Daoy (cell line): ENCODE measurements at regions not wholly inside any gene's neighbourhood (a gene's known extent, or its start where the extent isn't known, plus 50 kb on each side); places are given as distances from the start of the nearest gene placed in this dataset.
"Not testable (repeated sequence)": the region's sequence is repeated elsewhere in the genome, so short reads cannot be mapped to it uniquely, and the experiment has no call there.

Experiments used
- DNase-seq: peaks from one replicate; pipeline ENCODE4 v3.0.0-alpha.2; 2015; ENCODE audit warnings: low read depth

DNA sequence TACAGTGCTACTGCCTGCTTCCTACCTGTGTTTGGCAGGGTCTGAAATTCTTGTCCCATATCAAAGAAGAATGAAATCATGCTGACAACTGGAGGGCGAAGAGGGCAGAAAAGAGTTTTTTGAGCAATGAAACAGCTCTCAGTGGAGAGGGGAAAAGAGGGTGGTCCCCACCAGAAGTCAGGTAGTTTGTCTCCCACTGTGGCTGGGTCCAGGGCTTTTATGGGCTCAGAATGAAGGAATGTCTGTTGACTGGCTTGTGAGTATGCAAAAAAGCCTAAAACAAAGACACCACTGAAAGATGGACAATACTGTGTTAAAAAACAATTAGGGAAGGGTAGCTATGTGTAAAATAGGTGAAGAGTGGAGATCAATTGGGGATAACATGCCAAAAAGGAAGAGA, 115.0 kb downstream of the ADAM29 start:
- DNase-seq, result no peak

DNA sequence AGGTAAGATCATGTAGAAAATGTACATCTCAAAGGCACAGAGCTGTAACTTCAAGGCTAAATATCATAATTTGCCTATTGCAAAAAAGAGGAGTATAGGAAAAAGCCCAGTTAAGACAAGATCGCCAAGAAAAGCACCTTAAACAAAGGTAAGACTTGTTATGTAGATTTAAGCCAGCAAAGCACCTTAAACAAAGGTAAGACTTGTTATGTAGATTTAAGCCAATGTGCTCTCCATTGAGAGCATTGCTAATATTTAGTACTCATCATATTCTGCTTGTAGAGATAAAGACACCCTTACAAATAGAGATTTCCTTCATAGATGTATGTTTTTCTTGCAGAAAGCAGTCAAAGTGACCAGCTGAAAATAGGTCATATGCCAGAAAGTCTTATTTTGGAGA, 115.8 kb downstream of the ADAM29 start:
- DNase-seq, result no peak

DNA sequence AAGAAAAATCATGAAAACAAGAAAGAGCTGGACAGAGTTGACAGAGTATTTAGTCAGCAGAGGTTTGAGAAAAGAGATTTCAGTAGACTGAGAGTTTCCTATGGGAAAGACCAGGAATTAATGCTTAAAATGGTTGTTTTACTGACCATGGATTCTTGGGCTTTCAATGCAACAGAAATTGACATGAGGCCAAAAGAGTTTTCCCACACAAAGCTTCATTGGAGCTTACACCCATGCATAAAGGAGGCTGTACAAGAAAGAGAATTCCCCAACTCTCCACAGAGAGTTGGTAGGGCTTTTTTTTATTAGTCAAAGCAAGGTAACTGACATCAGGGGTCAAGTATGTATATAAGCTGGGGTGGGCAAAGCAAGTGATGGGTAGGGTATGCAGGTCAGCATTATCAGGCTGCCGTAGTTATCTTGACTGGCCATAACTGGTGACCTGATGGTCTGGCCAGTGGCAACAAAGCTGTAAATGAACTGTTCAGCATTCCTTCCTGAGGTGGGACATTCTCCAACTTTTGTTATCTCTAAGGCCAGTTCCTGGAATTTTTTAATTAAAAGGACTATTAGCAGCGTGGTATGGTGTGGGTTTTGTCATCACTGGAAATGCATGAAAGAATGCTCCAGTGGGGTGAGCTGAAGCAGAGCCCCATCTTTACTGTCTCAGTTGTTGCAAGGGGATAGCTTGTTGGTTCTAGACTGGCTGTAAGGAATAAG, 117.0 kb downstream of the ADAM29 start:
- DNase-seq, result no peak

DNA sequence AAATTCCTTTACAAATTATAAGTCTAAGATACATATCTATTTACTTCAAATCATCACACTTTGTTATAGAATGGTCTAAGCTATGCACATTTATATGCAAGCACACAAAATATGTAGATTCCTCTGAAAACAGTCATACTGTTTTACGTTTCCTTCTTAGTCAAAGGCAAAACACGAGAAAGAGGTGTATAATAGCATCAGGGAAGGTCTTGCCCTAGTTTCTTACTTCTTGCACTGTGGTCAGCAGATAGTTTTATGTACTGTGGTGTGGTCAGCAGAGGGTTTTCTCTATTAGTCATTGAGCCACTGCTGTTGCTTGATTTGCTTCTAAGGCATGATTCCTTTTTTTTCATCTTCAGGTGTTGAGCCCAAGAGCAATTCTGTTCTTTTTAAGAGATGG, 117.7 kb downstream of the ADAM29 start:
- peak; percentile 11 for DNase-seq

DNA sequence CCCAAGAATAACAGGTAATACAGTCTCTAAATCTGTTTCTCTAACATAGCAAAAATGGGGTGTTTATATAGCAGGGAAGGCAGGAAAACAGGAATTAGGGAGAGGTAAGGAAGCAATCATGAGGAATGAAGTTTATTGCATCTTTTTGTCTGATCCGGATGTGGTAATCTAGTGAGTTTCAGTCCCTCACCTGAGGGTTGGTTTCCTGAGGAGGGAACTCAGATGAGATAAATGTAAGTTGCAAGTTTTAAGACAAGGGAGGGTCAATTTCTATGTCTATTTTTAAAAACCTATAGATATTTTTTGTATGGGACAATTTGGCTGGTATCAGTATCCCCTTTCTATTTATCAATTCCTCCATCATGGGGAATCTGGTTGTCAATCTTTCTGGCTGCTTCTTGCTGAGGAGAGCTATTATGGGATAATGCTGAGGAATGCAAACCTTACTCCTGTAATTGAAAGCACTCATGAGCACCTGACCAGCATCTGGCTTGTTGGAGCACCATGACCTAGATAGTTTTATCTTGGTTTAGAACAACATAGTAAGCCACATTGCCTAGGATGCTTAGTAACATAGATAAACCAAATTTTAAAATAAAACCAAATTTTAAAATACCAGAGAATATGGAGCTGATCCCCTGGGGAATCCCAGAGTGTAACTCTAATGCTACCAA, 130.1 kb downstream of the ADAM29 start:
- DNase-seq, result no peak

- no peak for DNase-seq
Measured at GRCh38 chr4:175048906-175049305, 130.7 kb downstream of the ADAM29 start.

GRCh38 chr4:175051974-175052373, 133.8 kb downstream of the ADAM29 start:
- no peak for DNase-seq

DNA sequence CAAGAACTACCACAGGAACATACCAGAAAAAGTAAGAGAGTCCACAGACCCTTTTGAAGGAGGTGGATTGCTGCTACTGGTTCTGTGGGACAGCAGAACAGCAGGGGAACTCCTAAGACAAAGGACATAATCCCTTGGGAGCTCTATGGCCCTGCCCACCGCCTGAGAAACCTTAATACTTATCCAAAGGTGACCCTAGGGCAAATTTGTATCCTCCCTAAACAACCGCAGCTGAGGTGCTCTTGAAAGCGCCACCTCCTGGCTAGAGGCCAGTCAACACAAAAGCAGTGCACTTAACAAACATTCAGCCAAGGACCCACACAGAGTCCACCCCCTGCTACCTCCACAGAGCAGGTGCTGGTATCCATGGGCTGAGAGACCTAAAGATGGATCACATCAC, 136.8 kb downstream of the ADAM29 start:
- DNase-seq, result no peak

- DNase-seq, result no peak
Measured at GRCh38 chr4:175062183-175062592, 144.0 kb downstream of the ADAM29 start.

DNA sequence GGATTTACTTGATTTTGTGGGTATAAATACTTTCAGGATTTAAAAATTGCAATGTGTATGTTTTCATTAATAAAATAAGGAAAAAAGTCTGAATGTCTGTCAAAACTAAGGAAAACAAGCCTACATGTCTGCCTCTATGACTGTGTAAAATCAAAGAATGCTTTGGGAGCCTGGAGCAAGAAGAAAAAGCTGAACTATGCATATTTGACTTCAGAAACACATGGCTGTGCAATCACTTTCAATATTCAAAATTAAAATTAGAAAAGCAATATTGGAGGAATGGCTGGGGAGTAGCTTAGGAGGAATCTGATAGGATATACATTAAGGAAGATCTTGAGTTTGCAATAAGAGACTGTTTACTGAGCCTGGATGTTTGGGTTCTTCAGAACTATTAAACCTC, 147.1 kb downstream of the ADAM29 start:
- DNase-seq, result no peak

- no peak for DNase-seq
Measured at GRCh38 chr4:175066923-175067627, 148.9 kb downstream of the ADAM29 start.

DNA sequence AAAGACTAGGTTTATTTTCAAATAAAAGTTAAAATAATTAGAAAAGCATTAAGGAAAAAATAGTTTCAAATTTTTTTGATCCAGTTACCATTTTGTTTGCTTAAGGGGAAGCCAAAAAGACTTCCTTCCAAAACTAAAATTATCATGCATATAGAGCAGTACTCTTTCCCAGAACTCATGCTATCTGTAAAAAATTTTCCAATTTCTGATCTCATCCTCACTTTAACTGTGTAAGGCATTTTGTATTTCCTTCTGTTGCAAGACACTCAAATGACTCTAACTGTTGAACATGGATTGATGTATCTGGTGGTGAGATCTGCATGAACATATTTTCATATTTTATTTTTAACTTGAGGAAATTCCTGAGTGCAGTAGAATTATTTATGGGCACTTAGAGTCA, 150.1 kb downstream of the ADAM29 start:
- DNase-seq, result no peak

DNA sequence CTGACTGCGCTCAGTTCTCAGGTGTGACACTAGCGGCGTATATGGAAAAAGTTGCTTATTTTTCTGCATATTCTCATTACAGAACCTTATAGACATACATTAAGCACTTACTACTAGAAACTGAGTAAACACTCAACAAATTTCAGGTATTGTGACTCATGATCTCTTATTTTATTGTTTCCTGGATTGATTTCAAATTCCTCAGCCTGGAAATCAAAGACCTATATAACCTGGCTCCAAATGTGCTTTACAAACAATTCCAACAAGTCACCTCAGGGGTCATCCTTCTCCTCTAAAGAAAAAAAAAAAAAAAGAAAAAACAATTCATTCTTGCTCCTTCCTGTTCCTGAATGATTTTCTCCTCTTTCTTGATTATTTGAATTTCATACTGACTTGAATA, 152.3 kb downstream of the ADAM29 start:
- DNase-seq, result no peak

- no peak for DNase-seq
Measured at GRCh38 chr4:175071123-175071522, 153.0 kb downstream of the ADAM29 start.

DNA sequence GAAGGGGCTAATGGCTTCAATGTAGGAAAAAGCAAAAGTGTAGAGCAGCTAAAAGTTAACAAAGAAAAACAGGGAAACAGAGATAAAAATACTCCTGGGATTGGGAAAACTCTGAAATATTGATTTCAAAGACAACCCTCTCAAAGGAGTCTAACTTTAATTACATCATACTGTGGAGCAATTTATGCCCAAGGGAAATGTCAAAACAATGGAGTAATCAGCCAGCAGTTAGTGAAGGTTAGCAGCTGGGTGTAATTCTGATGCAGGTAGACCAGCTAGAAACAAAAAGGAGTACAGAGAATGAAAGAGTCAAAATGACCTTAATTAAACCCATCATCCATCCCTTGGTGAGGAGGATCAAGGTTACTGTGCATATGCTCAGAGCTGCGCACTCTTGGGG, 169.0 kb downstream of the ADAM29 start:
- no peak for DNase-seq

DNA sequence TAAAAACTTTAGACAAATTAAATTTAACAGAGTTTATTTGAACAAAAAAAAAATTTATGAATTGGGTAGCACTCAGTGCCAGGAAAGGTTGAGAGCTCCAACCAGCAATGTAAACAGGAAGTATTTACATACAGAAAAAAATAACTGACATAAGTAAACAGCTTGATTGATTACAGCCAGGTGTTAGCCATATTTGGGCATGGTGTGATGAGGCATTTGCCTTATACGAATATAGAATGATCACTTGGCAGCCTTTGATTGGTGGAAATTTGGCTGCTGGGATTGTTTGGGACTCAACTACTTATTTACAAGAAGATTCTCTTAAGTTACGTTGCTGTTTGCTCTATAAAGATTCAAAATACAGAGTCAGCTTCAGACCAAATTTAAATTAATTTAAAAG, 172.0 kb downstream of the ADAM29 start:
- DNase-seq, result no peak

GRCh38 chr4:175091649-175092048, 173.5 kb downstream of the ADAM29 start:
- DNase-seq, result no peak

GRCh38 chr4:175092114-175092513, 174.0 kb downstream of the ADAM29 start:
- no peak for DNase-seq

DNA sequence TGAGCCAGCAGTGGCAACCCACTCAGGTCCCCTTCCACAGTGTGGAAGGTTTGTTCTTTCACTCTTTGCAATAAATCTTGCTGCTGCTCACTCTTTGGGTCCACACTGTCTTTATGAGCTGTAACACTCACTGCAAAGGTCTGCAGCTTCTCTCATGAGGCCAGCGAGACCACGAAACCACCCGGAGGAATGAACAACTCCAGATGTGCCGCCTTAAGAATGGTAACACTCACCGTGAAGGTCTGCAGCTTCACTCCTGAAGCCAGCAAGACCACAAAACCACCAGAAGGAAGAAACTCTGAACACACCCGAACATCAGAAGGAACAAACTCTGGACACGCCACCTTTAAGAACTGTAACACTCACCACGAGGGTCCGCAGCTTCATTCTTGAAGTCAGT, 174.9 kb downstream of the ADAM29 start:
- not testable (repeated sequence) for DNase-seq

GRCh38 chr4:175103403-175103802, 185.2 kb downstream of the ADAM29 start:
- no peak for DNase-seq

DNA sequence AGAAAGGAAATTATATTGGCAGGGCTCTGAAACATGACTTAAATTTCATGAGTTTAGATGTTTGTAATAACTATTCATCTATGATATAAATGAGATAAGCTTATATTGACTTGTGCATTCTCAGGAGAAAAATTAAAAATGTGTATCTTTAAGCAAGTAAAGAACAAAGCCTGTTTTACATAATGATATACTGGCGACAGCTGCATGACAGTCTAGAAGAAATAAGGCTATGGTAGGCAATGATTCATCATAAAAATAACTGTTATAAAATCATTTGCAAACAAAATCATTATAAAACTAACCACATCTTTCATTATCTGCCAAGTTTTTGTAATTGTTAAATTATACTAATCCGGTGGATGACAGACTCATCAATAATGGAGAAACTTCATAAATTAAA, 188.1 kb downstream of the ADAM29 start:
- DNase-seq, result no peak

DNA sequence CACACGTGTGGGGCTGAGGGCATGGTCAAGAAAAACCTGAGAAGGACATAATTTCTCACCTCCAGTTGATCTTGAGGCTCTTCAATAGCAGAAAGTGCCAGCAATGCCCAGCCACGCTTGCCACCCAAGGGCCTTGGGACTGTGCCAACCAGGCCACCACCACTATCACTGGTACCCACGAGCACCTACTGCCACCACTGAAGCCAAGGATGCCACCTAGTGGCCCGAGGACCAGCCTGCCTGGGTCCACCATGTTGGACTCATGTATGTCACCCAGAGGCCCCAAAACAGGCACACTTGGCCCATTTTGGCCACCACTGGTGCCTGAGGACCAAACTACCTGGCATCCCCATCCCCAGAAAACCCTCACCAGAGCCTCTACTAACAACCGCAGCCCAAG, 191.8 kb downstream of the ADAM29 start:
- DNase-seq, result no peak

DNA sequence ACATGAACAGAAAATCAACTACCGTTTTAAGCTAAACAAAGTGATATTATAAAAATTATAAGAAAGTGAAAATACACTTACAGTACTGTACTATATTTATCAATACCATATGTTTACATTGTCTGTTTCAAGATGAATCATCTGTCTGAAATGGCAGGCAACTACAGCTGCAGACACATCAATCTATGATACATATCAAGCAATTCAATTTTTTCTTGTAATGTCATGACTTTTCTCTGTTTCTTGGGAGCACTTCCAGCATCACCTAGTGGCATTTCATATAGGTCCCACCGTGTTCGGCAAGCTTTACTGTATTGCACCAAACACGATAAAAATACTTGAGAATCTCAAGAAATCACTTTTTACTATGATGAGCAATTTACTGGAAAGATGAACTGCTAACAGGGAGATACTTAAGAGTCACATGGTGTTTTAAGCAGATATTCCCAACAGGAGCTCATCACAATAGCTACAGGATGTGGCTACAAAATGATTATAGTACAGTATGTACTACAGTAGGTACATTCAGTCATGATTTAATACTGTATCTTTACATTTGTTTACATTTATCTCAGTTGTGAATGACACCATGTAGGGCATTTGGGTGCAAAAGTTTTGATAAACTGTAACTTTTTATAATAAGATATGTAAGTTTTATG, 207.4 kb downstream of the ADAM29 start:
- DNase-seq, result no peak
